ENCODE measurements at regions not wholly inside any gene's neighbourhood (a gene's known extent, or its start where the extent isn't known, plus 50 kb on each side); places are given as distances from the start of the nearest gene placed in this dataset.

GRCh38 chr22:49300951-49301397 is 526.7 kb downstream of the BRD1 start:
- no peak for TF ChIP-seq ZFX (IDR thresholded peaks at IDR 0.05; ENCODE audit: borderline replicate concordance)
- no peak for TF ChIP-seq CTCF (IDR thresholded peaks at IDR 0.05)

GRCh38 chr22:49300241-49300640 is 527.4 kb downstream of the BRD1 start:
- TF ChIP-seq ZFX (IDR thresholded peaks at IDR 0.05; ENCODE audit: borderline replicate concordance) (no peak), CTCF (IDR thresholded peaks at IDR 0.05) (no peak)
- H3K27ac ChIP-seq, result no peak overlapping the region

More at GRCh38 chr22:49300951-49301397, 526.7 kb downstream of the BRD1 start:
- no peak overlapping the region for H3K27ac ChIP-seq

- no peak overlapping the region for H3K27ac ChIP-seq
- TF ChIP-seq CTCF (IDR thresholded peaks at IDR 0.05), result no peak
- TF ChIP-seq ZFX (IDR thresholded peaks at IDR 0.05; ENCODE audit: borderline replicate concordance), result no peak
Measured at GRCh38 chr22:49299821-49300231, 527.8 kb downstream of the BRD1 start.

DNA sequence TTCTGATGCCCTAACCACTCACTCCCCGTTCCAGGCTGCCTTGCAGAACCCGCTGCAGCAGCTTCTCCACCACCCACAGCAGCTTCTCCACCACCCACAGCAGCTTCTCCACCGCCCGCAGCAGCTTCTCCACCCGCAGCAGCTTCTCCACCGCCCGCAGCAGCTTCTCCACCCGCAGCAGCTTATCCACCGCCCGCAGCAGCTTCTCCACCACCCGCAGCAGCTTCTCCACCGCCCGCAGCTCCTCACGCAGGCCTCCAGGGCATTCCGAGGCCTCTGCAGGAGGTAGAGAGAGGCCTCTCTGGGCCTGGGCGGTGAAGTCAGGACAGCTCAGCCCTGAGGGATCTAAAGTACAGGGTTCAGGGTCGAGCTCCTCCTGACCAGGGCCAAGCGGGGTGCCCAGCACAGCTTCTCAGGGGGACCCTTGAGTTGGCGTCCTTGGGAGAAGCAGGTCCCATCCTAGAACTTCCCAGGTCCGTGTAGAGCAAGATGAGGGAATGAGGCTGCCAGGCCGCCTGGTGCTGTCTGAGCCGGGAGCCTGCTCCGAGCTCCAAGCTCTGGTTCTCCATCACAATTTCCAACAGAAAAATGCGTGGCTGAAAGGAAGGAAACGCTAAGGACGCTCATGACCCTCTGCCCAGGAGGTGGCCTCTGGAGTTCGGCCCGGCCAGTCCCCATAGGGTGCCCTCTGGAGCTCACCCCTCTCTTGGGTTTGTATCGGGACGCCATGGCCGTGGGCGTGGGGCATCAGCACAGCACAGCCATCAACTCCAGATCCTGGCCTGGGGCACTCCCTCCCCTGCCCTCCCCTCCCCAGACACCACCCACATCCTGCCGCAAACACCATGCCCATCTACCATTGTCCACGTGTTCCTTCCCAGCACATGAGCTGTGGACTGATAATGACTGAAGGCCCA is 528.6 kb downstream of the BRD1 start:
- H3K27ac ChIP-seq, result no peak overlapping the region
- no peak for TF ChIP-seq CTCF (IDR thresholded peaks at IDR 0.05)
- no peak for TF ChIP-seq ZFX (IDR thresholded peaks at IDR 0.05; ENCODE audit: borderline replicate concordance)

DNA sequence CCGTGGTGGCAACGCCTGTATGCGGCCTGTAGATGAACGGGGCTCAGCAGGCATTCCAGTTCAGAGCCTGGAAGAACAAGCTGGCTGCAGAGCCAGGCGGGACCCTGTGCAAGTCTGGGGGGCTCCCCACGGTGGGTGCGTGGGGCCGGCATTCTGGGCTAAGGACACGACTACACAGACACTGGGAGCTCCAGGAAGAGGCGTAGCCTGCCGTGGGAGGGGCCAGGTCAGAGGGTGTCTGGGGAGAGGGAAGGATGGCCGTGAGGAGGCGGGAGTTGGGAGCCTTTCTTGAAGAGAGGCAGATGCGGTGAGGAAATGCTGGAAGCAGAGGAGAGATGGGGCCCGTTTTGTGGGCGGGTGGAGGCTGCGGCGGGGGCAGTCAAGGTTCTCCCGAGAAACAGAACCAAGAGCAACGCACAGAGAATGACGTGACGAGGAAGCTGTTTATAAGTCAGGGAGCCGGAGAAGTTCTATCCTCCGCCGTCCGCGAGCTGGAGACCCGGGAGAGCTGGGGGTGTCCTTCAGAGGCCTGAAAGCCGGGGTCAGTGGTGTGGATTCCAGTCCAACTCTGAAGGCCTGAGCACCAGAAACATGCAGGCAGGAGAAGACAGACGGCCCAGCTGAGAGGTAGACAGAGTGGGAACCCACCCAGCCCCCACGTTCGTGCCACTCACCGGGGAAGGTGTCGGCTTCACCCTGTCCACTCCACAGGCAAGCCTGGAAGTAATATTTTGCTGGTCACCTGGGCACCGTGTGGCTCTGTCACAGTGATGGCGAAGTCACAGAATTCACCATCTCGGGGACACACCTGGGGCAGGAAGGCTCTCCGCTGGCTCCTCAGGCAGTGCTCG is 529.6 kb downstream of the BRD1 start:
- no peak overlapping the region for H3K27ac ChIP-seq
- TF ChIP-seq ZFX (IDR thresholded peaks at IDR 0.05; ENCODE audit: borderline replicate concordance) (no peak), CTCF (IDR thresholded peaks at IDR 0.05) (no peak)

- H3K27ac ChIP-seq, result no peak overlapping the region
- TF ChIP-seq CTCF (IDR thresholded peaks at IDR 0.05), result no peak
Measured at GRCh38 chr22:49297286-49297870, 530.3 kb downstream of the BRD1 start.
